HUDEP-2 (cell line): ENCODE measurements at regions not wholly inside any gene's neighbourhood (a gene's known extent, or its start where the extent isn't known, plus 50 kb on each side); places are given as distances from the start of the nearest gene placed in this dataset.
"Not testable (repeated sequence)": the region's sequence is repeated elsewhere in the genome, so short reads cannot be mapped to it uniquely, and the experiment has no call there.

Experiments
- DNase-seq, 76 experiments: peaks; one replicate each; lab custom pipeline; 2025; ENCODE audit not compliant: unreplicated experiment in 76 of 76; lab: John Stamatoyannopoulos, UW

DNA sequence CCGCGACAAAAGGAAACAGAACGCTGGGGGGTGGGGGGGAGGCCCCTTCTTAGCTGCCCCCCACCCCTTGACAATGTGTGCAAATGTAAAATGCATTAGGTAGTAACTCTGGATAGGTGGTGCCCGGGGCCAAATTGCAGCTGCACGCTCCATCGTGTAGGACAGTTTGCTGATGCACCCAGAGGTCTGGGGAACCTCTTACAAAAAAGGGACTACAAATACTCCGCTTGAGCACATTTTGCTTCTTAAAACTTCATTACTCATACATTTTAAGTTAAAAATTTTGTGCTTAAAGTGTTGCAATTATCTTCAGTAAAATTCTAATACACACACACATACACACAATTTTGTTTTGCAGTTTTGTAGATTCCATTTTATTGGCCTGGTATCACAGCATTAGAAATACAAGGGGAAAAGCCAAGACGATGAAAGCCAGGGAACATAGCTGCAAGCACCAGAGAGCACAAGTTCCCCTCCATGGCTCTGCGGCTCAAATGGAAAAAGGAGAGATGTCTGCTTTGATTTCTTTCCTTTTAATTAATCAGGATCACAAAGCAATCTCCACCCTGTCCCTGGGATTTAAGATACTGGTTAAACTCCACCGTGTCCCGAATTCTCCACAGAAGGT is 582.1 kb downstream of the ZEB2 start:
- DNase-seq = peak in 7 of 76 experiments; percentile 1 to 43 (median 23)

DNA sequence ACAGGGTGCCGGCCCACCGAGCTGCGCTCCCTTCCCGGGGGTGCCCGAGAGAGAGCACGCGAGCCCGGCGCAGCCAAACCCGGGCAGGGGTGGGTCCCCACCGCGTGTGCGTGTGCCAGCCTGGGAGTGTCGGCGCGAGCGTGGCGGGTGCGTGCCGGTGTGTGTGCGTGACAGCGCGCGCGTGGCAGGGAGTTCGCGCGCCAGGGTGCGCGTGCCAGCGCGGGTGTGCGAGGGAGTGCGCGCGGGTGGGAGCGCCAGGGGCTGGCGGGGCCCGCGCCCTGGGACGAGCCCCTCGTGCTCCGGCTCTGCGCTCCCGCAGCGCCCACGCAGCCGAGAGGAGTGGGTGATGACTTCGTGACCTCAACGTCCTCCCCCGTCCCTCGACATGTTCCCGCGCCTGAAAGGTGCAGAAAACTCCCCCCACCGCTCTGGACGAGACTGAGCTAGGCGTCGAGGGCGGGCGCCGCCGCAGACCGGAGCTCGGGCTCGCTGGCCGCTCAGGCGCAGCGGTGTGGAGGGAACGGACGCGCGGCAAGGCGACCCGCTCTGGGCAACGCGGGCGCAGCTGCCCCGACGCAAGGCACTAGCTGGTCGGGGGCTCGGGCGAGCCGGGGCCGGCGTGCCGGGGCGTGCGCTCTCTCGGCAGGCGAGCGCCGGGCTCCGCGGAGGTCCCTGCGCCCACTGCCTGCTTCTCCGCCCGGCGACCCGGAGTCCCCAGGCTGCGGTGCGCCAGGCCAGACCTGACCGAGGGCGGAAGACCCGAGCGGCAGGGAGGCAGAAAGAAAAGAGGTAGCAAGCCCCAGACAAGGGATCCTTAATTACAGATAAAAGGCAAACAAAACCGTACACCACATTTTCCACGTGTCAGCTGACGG is 582.8 kb downstream of the ZEB2 start:
- peak in 27 of 76 experiments; percentile 3 to 50 (median 21) for DNase-seq

DNA sequence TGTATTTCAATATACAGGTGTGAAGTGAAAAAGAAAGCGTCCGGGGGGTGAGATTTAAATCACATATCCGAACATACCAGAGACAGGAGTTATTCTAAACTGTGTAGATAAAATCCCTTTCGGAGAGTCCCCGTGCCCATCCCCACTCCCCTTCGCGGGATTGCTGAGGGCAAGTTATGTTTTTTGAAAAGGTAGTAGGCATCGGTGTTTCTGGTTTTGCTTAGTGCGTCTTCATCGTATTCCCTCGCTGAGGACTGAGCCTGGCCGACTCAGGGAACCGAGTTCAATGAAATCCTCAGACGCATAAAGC is 583.4 kb downstream of the ZEB2 start:
- DNase-seq = no peak

- DNase-seq = no peak
Observed at GRCh38 chr2:143935482-143935752, 584.5 kb downstream of the ZEB2 start.

DNA sequence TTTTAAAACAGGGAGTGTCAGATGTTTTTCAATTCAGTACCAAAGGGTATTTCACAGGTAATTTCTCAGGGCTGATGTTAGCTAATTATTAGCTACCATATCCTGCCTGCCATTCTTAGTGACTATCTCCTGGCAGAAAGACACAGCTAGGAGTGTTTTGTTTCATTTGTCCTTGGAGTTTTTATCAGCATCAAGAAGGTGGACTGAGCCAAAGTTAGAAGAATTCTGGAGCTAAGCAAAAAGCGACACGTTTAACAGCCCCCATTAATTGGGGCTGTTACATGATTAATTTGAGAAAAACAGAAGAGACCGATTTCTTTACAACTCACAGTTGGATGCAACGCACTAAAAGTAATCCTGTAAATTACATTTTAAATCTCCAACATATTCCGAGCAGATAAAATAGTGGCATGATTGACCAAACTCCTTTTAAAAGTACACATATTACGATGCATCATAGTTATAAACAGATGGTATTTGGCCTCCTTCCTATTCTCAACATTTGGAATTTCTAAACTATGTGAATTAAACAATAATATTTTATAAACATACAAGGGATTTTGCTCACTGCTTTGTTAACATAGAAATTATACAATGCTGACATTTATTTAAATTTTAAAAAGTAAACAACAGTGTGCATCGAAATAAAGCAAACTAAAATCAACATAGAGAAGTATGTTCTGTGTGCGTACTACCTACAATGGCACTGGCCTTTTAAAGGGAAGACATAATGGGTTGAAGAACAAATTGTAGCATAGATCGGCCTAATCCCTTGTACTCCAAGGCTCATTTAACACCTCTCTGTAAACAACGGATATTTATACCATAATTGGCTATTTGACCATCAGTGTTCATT is 585.1 kb downstream of the ZEB2 start:
- no peak for DNase-seq

DNA sequence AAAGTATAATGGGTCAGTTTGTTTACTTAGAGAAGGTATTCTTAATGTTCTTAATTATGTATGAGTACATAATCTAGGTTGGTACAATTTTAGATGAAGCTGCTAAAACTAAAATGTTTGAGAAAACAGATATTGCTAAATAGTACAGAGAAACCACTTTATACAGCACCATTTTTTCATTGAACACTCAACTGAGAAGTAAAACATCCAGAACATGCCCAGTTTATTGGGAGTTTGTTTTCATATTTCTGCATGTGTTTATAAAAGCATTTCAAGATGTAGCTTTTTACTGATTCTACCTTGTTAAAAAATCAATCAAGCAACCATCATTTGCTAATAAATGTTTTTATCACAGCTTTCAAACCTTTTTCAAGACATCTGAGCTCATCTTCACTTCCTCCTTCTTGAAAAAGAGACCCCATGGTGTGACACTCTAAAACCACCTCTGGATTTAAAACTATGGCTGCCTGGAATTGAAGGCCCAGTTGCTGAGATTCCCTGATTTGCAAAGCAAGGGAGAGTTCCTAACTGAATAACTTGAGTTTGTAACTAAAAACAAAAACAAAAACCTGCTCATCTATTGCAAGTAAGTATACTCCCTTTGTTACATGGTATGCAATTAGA is 585.9 kb downstream of the ZEB2 start:
- DNase-seq = no peak

DNA sequence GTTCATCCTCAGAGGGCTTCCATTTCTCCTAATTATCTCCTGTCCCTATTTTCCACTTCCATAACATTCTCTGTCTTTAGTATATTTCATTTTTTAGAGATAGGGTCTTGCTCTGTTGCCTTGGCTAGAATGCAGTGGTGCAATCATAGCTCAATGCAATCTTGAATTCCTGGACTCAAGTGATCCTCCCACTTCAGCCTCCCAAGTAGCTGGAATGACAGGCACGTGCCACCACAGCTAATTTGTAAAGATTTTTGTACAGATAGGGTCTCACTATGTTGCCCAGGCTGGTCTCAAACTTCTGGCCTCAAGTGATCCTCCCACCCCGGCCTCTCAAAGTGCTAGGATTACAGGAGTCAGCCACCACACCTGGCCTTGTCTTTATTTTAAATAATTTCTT is 589.0 kb downstream of the ZEB2 start:
- DNase-seq = no peak

DNA sequence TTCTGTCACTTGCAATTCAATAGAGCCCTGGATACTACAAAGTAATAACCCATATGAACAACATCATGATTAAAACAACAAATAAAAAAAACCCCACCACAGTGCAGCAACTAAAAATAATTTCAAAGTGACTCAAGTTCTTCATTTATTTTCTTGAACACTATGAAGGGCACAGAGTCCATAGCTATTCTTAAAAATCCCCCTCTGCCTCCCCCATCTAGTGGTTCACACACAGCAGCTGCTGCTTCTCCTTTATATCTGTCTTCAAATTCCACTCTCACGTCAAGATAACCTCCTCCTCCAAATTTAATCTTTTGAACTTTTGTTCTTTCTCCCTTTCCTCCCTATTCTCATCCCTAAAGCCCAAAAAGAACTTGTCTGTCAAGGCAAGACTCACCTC is 591.3 kb downstream of the ZEB2 start:
- DNase-seq = no peak

- DNase-seq = no peak
Observed at GRCh38 chr2:143928184-143928583, 591.7 kb downstream of the ZEB2 start.

- no peak for DNase-seq
Observed at GRCh38 chr2:143926736-143927135, 593.2 kb downstream of the ZEB2 start.

DNA sequence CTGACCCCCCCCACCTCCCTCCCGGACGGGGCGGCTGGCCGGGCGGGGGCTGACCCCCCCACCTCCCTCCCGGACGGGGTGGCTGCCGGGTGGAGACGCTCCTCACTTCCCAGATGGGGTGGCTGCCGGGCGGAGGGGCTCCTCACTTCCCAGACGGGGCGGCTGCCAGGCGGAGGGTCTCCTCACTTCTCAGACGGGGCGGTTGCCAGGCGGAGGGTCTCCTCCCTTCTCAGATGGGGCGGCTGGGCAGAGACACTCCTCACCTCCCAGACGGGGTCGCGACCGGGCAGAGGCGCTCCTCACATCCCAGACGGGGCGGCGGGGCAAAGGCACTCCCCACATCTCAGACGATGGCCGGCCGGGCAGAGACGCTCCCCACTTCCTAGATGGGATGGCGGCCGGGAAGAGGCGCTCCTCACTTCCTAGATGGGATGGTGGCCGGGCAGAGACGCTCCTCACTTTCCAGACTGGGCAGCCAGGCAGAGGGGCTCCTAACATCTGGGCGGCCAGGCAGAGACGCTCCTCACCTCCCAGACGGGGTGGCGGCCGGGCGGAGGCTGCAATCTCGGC is 597.6 kb downstream of the ZEB2 start:
- DNase-seq = not testable (repeated sequence)

DNA sequence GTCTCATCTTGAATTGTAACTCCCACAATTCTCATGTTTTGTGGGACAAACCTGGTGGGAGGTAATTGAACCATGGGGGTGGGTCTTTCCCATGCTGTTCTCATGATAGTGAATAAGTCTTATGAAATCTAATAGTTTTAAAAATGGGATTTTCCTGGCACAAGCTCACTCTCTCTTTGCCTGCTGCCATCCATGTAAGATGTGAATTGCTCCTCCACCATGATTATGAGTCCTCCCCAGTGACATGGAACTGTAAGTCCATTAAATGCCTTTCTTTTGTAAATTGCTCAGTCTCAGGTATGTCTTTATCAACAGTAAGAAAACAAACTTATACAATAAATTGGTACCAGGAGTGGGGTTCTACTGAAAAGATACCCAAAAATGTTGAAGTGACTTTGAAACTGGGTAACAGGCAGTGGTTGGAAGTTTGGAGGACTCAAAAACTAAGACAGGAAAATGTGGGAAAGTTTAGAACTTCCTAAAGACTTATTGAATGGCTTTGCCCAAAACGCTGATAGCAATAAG is 601.4 kb downstream of the ZEB2 start:
- no peak for DNase-seq

DNA sequence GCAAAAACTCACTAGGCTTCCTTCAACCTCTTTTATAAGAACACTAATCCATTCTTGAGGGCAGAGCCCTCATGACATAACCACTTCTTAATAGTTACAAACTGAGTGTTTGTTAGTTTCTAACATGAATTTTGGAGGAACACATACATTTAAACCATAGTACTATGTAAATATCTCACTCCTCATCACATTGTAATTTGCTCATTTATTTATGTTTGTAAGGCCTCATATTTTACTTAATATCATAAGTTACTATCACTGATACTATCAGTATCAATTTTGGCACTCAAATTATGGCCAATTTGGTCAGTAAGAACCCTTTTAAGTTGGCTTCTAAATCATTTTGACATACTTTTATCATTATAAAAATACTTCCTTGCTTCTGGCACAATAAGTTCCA is 603.1 kb downstream of the ZEB2 start:
- DNase-seq = no peak

DNA sequence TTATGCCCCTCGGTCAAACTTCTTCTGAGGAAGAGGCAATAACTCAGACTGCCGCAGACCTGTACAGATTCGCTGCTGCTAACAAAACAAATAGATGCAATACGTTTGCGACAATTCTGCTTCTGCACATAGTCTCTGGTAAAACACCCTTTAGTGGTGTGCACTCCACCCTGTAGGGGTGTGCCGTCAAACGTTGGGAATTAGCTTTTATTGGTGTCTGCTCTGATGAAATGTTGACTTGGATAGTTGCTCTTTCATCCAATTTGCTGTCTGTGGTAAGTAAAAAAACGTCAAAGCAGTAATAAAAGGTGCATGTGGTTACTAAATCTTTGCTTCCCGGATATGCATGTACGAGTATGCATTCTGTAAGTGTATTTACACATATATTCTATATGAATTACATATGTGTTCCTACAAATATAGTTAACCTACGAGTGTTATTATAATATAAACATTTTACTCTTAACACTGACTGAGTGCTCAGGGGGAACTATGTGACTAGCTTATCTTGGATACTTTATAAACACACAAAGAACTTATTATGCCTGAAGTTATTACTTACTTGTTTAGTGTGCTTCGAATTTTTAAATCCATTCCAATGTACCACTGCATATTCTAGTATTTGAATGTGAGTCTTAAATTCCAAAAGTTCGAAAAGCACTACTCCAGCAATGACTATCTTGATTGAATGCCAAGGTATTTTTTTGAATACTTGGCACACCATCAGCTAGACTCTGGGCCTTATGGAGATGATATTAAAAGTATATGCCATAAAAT is 610.2 kb downstream of the ZEB2 start:
- DNase-seq = no peak

- no peak for DNase-seq
Observed at GRCh38 chr2:143908843-143909242, 611.1 kb downstream of the ZEB2 start.

DNA sequence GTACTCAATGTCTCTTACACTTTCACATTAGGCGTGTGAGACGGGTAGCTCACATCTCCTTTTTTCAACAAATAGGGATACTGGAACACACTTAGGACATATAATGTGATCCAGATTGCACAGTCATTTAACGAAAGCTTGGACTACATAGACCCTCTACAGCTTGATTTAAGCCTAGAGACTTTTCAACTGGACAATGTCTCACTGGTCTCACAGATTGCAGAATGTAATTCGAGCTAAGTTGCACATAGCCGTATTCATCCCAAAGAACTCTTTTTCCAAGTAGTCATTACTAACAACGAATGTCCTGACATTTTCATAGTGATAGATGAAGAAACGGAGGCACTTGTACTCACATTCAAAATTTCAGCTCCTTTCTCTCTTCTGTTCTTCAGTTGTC is 612.1 kb downstream of the ZEB2 start:
- DNase-seq = no peak

- DNase-seq = no peak
Observed at GRCh38 chr2:143906850-143907249, 613.1 kb downstream of the ZEB2 start.

DNA sequence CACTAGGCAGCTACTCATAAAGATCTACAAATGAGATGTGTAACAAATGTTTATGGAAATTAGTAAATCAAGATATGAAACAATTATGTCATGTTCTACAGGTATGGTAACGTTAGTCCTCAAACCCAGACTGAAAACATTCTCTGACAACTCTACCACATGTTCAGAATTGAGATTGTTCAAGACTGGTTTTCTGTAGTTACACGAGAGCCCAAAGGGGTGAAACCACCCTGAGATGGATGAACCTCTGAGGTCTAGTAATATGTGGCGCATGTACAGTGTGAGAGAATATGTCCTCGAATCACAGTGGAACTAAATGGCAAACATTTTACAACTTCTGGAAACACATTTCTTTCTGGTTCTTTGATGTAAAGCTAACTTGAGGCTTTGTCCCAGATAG is 614.3 kb downstream of the ZEB2 start:
- DNase-seq = no peak

DNA sequence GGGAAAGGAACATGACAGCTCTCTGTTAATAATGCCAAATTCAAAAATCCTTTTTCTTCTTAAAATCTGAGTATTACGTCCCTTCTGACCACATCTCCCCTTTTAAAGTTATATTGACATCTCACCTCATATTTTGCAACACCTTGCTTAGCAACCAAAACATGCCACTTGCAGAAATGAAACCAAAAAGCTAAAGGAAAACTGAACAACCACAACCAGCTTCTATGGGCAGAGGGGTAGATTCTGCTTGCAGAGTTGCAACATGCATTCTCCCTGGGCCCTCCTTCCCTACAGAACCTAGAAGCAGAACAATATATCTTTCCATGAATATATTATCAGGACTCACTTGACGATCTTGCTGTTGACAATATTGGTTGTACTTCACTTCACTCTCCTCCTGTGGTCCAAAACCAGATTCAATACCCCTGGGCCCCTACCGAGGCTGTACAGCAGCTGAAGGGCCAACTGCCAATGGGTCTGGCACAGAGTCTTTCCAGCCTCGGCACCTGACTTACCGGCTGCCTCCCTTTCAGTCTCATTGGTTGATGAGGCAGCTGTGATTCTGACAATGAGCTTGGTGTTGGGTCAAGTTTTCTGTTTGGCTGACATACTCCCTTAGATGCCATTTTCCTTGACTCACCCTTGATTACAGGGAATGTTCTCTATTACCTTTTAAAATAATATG is 616.6 kb downstream of the ZEB2 start:
- DNase-seq = no peak
